Natural killer cell (primary cell): ENCODE measurements at regions not wholly inside any gene's neighbourhood (a gene's known extent, or its start where the extent isn't known, plus 50 kb on each side); places are given as distances from the start of the nearest gene placed in this dataset.

Experiments used
- ATAC-seq, 3 donors: fragments of 150-1000 bp in 2 of 3; fragments of 200-7000 bp in 1 of 3; cut with Tn5 transposase; 1 replicate in 1 of 3; 2 replicates in 2 of 3; pipeline ENCODE4 v1.10.0; 2021; ENCODE audit warnings: mild to moderate bottlenecking in 2 of 3, moderate library complexity in 2 of 3
- DNase-seq, 2 donors: peaks; one replicate each; pipeline versions ENCODE4 v3.0.0 to v3.0.0-alpha.2; 2013 to 2021; ENCODE audit warnings: mixed read lengths in 1 of 2
- H3K27ac ChIP-seq: one replicate; pipeline ENCODE4 v1.5.1; 2013; ENCODE audit warnings: mild to moderate bottlenecking, low read length
- H3K27me3 ChIP-seq: one replicate; pipeline ENCODE4 v1.6.1; 2013; ENCODE audit warnings: low read length; ENCODE audit not compliant: control insufficient read depth, insufficient read depth
- H3K36me3 ChIP-seq: one replicate; pipeline ENCODE4 v1.6.1; 2013; ENCODE audit warnings: low read length; ENCODE audit not compliant: control insufficient read depth, insufficient read depth
- H3K4me1 ChIP-seq: one replicate; pipeline ENCODE4 v1.6.1; 2013; ENCODE audit warnings: low read length; ENCODE audit not compliant: control insufficient read depth, insufficient read depth
- H3K4me3 ChIP-seq: one replicate; pipeline ENCODE4 v1.5.1; 2013; ENCODE audit warnings: low read length
- H3K9me3 ChIP-seq: one replicate; pipeline ENCODE4 v1.6.1; 2013; ENCODE audit warnings: low read length; ENCODE audit not compliant: control insufficient read depth, insufficient read depth
- H3K27ac Mint-ChIP-seq, 2 donors: one replicate each; pipeline ENCODE4 v1.8.0; 2022; ENCODE audit warnings: mild to moderate bottlenecking in 2 of 2, mixed read lengths in 2 of 2, moderate library complexity in 1 of 2
- H3K27me3 Mint-ChIP-seq, 2 donors: one replicate each; pipeline ENCODE4 v1.8.0; 2022; ENCODE audit warnings: low read depth in 2 of 2, mixed read lengths in 2 of 2
- H3K36me3 Mint-ChIP-seq: one replicate; pipeline ENCODE4 v1.8.0; 2022; ENCODE audit warnings: mixed read lengths
- H3K4me1 Mint-ChIP-seq, 2 donors: one replicate each; pipeline ENCODE4 v1.8.0; 2022; ENCODE audit warnings: mixed read lengths in 2 of 2
- H3K4me3 Mint-ChIP-seq: one replicate; pipeline ENCODE4 v1.8.0; 2022; ENCODE audit warnings: mild to moderate bottlenecking, moderate library complexity, mixed read lengths
- H3K9me3 Mint-ChIP-seq, 2 donors: one replicate each; pipeline ENCODE4 v1.8.0; 2022; ENCODE audit warnings: mixed read lengths in 2 of 2
- WGBS: methylation state at CpG from one replicate; pipeline ENCODE4 v1.1.7; 2013; ENCODE audit warnings: missing lambda C conversion rate; ENCODE audit not compliant: insufficient coverage; 5-methylcytosine and 5-hydroxymethylcytosine counted together
- intact Hi-C: fragments of 100-400 bp; cut with micrococcal nuclease; formaldehyde crosslinking; loops from one replicate; pipeline ENCODE4 v1.14.2; 2022
- TF ChIP-seq, protein P1 (sequence below): fragments of 200-600 bp; IDR thresholded peaks from one replicate; pipeline ENCODE4 v1.8.0; 2022; ENCODE audit warnings: antibody characterized with exemption

DNA sequence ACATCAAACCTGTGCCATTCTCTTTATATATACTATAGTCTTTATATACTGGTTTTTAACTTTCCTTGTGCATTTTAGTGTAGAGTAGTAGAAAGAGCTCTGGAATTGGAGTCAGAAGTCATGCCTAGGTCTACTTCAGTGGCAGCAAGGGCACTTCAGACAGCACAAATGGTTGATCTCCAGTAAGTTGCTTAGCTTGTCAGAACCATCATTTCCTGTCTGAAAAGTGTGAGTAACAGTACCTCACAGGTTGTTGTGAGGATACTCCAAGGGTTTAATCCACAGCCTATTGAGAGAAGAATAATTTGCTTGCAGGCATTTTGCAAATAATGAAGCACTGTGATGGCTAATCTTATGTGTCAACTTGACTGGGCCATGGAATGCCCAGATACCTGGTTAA, 95.8 kb upstream of the NR4A3 start:
- TF ChIP-seq, protein P1, sequence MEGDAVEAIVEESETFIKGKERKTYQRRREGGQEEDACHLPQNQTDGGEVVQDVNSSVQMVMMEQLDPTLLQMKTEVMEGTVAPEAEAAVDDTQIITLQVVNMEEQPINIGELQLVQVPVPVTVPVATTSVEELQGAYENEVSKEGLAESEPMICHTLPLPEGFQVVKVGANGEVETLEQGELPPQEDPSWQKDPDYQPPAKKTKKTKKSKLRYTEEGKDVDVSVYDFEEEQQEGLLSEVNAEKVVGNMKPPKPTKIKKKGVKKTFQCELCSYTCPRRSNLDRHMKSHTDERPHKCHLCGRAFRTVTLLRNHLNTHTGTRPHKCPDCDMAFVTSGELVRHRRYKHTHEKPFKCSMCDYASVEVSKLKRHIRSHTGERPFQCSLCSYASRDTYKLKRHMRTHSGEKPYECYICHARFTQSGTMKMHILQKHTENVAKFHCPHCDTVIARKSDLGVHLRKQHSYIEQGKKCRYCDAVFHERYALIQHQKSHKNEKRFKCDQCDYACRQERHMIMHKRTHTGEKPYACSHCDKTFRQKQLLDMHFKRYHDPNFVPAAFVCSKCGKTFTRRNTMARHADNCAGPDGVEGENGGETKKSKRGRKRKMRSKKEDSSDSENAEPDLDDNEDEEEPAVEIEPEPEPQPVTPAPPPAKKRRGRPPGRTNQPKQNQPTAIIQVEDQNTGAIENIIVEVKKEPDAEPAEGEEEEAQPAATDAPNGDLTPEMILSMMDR = no peak
- DNase-seq (peak in 1 of 2 donors; percentile 11), ATAC-seq (peak; percentile 49 to 70 (median 69))
- H3K4me1 ChIP-seq = peaks cover 13% of the 10 kb centered on the region
- no peaks in the 10 kb centered on the region for H3K9me3 ChIP-seq
- Mint-ChIP-seq H3K4me1 (peaks cover 19 to 24% of the 10 kb centered on the region in 2 donors), H3K27ac (no peak overlapping the region), H3K4me3 (no peak overlapping the region), H3K36me3 (no peaks in the 10 kb centered on the region), H3K9me3 (no peaks in the 10 kb centered on the region), H3K27me3 (no peaks in the 10 kb centered on the region)
- no peak overlapping the region for H3K27ac ChIP-seq
- intact Hi-C loops = no loop called here
- H3K4me3 ChIP-seq = no peak overlapping the region
- no peaks in the 10 kb centered on the region for H3K27me3 ChIP-seq
- H3K36me3 ChIP-seq = no peaks in the 10 kb centered on the region

DNA sequence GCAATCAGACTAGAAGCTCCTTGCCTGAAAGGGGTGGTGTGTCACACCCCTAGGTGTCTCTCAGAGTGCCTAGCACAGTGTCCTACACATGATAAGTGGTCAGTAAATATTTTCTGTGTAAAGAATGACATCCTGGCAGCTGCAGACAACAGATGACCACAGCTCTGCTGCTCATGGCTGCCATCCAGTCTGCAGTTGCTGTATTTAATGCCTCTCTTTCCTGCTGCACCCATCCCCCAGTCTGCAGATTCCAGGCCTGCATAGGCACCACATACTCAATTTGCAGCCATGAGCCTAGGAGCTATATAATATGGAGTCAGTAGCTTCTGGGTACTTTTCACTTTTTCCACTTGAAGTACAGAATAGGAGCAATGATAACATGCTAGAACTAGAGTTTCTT, 94.9 kb upstream of the NR4A3 start:
- no peak for ATAC-seq
- H3K4me1 Mint-ChIP-seq = peaks cover 15 to 20% of the 10 kb centered on the region in 2 donors

DNA sequence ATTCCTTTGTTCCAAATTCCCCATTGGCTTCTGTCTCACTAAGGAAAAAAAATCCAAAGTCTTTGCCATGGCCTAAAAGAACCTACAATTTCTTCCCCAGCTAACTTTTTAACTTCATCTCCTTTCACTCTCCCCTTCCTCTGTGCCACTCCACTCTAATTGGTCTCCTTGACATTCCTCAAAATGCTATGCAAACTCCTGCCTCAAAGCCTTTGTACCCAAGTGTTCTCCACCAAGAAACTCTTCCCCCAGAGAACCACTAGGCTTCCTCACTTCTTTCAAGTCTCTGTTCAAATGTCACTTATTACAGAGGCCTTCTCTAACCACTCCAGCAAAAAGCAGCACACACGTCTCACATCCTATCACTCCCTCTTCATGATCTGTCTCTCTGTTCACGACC, 91.6 kb upstream of the NR4A3 start:
- Histone ChIP-seq H3K36me3 (no peaks in the 10 kb centered on the region), H3K27me3 (no peaks in the 10 kb centered on the region), H3K27ac (no peak overlapping the region), H3K4me3 (no peak overlapping the region), H3K9me3 (no peaks in the 10 kb centered on the region), H3K4me1 (peaks cover 9% of the 10 kb centered on the region)
- no peak overlapping the region for H3K27ac Mint-ChIP-seq
- H3K9me3 Mint-ChIP-seq = no peaks in the 10 kb centered on the region
- no peak for ATAC-seq
- no peak for DNase-seq
- 84% methylated on average over 2 of the region's 2 CpGs for WGBS
- peaks cover 2 to 17% of the 10 kb centered on the region in 2 donors for H3K27me3 Mint-ChIP-seq
- intact Hi-C loops = no loop called here
- no peak overlapping the region for H3K4me3 Mint-ChIP-seq
- H3K36me3 Mint-ChIP-seq = no peaks in the 10 kb centered on the region
- H3K4me1 Mint-ChIP-seq = peaks cover 11 to 13% of the 10 kb centered on the region in 2 donors
- TF ChIP-seq, protein P1 = no peak

More for the DNA sequence above, 94.9 kb upstream of the NR4A3 start:
- Mint-ChIP-seq H3K27me3 (no peaks in the 10 kb centered on the region), H3K36me3 (no peaks in the 10 kb centered on the region), H3K9me3 (no peaks in the 10 kb centered on the region), H3K27ac (no peak overlapping the region), H3K4me3 (no peak overlapping the region)
- H3K27me3 ChIP-seq = no peaks in the 10 kb centered on the region
- H3K4me1 ChIP-seq = peaks cover 13% of the 10 kb centered on the region
- DNase-seq = no peak
- no peak overlapping the region for H3K4me3 ChIP-seq
- no peak overlapping the region for H3K27ac ChIP-seq
- TF ChIP-seq, protein P1 = no peak
- no peaks in the 10 kb centered on the region for H3K36me3 ChIP-seq
- no peaks in the 10 kb centered on the region for H3K9me3 ChIP-seq
- intact Hi-C loops = no loop called here

DNA sequence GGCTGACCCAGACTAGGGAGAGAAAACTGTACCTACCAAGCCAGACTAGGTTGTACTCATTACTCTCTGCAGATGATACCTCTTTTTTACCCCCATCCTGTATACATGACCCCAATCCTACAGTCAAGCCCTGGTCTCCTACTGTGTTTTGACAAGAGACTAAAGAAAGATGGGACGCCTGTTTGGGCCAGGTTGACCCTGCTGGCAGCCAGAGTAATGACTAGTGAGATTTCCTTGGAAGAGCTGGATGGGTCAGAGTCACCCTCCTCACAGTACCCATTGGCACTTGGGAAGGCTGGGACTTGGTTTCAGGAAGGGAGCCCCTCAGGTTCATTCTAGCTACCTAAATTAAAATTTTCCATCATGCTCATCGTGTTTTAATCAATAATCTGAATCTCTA, 89.7 kb upstream of the NR4A3 start:
- no peak overlapping the region for H3K4me3 Mint-ChIP-seq
- no peak overlapping the region for H3K27ac Mint-ChIP-seq
- no peaks in the 10 kb centered on the region for H3K9me3 Mint-ChIP-seq
- peaks cover 7 to 13% of the 10 kb centered on the region in 2 donors for H3K4me1 Mint-ChIP-seq
- no CpG with 5 or more reads among the region's 2 CpGs for WGBS
- ATAC-seq (no peak), DNase-seq (no peak)
- H3K36me3 Mint-ChIP-seq = no peaks in the 10 kb centered on the region
- H3K4me1 ChIP-seq = no peaks in the 10 kb centered on the region
- H3K9me3 ChIP-seq = no peaks in the 10 kb centered on the region
- intact Hi-C loops = no loop called here
- H3K36me3 ChIP-seq = no peaks in the 10 kb centered on the region
- no peak overlapping the region for H3K27ac ChIP-seq
- no peaks in the 10 kb centered on the region for H3K27me3 ChIP-seq
- peaks cover 2 to 22% of the 10 kb centered on the region in 2 donors for H3K27me3 Mint-ChIP-seq
- H3K4me3 ChIP-seq = no peak overlapping the region
- TF ChIP-seq, protein P1 = no peak
